ENCODE measurements at regions not wholly inside any gene's neighbourhood (a gene's known extent, or its start where the extent isn't known, plus 50 kb on each side); places are given as distances from the start of the nearest gene placed in this dataset.

GRCh38 chr12:100675432-100675831, 101.9 kb downstream of the GAS2L3 start:
- FAIRE-seq: no peak

GRCh38 chr12:100681074-100681473, 107.6 kb downstream of the GAS2L3 start:
- FAIRE-seq: no peak

- FAIRE-seq: no peak
These were observed 108.7 kb downstream of the GAS2L3 start for GRCh38 chr12:100682178-100682577.

- no peak for FAIRE-seq
These were observed 106.9 kb upstream of the ANO4 start for GRCh38 chr12:100687686-100688085.

- FAIRE-seq: no peak
These were observed 106.1 kb upstream of the ANO4 start for GRCh38 chr12:100688451-100688864.

GRCh38 chr12:100692502-100692901, 102.1 kb upstream of the ANO4 start:
- no peak for FAIRE-seq

GRCh38 chr12:100698518-100698917, 96.1 kb upstream of the ANO4 start:
- FAIRE-seq: no peak

- FAIRE-seq: no peak
These were observed 95.4 kb upstream of the ANO4 start for GRCh38 chr12:100699209-100699608.

GRCh38 chr12:100703337-100703736, 91.2 kb upstream of the ANO4 start:
- no peak for FAIRE-seq

- FAIRE-seq: no peak
These were observed 90.7 kb upstream of the ANO4 start for GRCh38 chr12:100703868-100704267.

GRCh38 chr12:100706033-100706432, 88.5 kb upstream of the ANO4 start:
- FAIRE-seq: no peak

- FAIRE-seq: no peak
These were observed 86.0 kb upstream of the ANO4 start for GRCh38 chr12:100708591-100708990.

GRCh38 chr12:100715976-100716944, 78.3 kb upstream of the ANO4 start:
- no peak for FAIRE-seq

- FAIRE-seq: no peak
These were observed 77.4 kb upstream of the ANO4 start for GRCh38 chr12:100716945-100717732.

GRCh38 chr12:100717733-100718067, 76.9 kb upstream of the ANO4 start:
- FAIRE-seq: no peak

GRCh38 chr12:100718187-100718586, 76.4 kb upstream of the ANO4 start:
- FAIRE-seq: no peak

- FAIRE-seq: no peak
These were observed 74.4 kb upstream of the ANO4 start for GRCh38 chr12:100720016-100720654.

- no peak for FAIRE-seq
These were observed 73.4 kb upstream of the ANO4 start for GRCh38 chr12:100721169-100721568.

GRCh38 chr12:100724071-100724470, 70.5 kb upstream of the ANO4 start:
- FAIRE-seq: no peak

- FAIRE-seq: no peak
These were observed 60.6 kb upstream of the ANO4 start for GRCh38 chr12:100733817-100734593.

- no peak for FAIRE-seq
These were observed 57.4 kb upstream of the ANO4 start for GRCh38 chr12:100737168-100737567.

- peak; percentile 15 for FAIRE-seq
These were observed 56.5 kb upstream of the ANO4 start for GRCh38 chr12:100738086-100738485.
